ENCODE measurements at regions not wholly inside any gene's neighbourhood (a gene's known extent, or its start where the extent isn't known, plus 50 kb on each side); places are given as distances from the start of the nearest gene placed in this dataset.

- Histone ChIP-seq H3K4me1 (ENCODE audit: control insufficient read depth in 4 of 4, insufficient read depth in 4 of 4, low read length in 3 of 4) (no peaks in the 10 kb centered on the region), H3K9ac (ENCODE audit: low read depth in 1 of 2, low read length in 2 of 2) (no peak overlapping the region), H3K27ac (ENCODE audit: low read depth in 1 of 2, low read length in 2 of 2) (no peak overlapping the region), H3K9me3 (ENCODE audit: control insufficient read depth in 4 of 4, low read length in 3 of 4) (no peaks in the 10 kb centered on the region), H3K36me3 (ENCODE audit: control insufficient read depth in 4 of 4, insufficient read depth in 3 of 4, low read depth in 1 of 4, low read length in 3 of 4) (no peaks in the 10 kb centered on the region), H3K4me3 (ENCODE audit: low read depth in 1 of 3, low read length in 3 of 3) (no peak overlapping the region), H3K27me3 (ENCODE audit: control insufficient read depth in 4 of 4, insufficient read depth in 4 of 4, low read length in 3 of 4) (no peaks in the 10 kb centered on the region)
- TF ChIP-seq RAD21 (IDR thresholded peaks at IDR 0.05) (peak; percentile 90), CTCF (IDR thresholded peaks at IDR 0.05; ENCODE audit: low read depth, low read length, missing input control) (peak; percentile 74), EGR1 (IDR thresholded peaks at IDR 0.05; ENCODE audit: low read depth in 2 of 2) (no peak), ZBTB33 (IDR thresholded peaks at IDR 0.05) (no peak), HNF4A (conservative IDR thresholded peaks at IDR 0.05) (no peak)
- 27% methylated on average over 5 of the region's 5 CpGs for WGBS
- DNase-seq (ENCODE audit: low spot score) = no peak
These were observed 269.9 kb upstream of the PAPPA start for GRCh38 chr9:115883467-115884329.

GRCh38 chr9:115884846-115885245 is 268.7 kb upstream of the PAPPA start:
- DNase-seq (ENCODE audit: low spot score) = no peak
- Histone ChIP-seq H3K27me3 (ENCODE audit: control insufficient read depth in 4 of 4, insufficient read depth in 4 of 4, low read length in 3 of 4) (no peaks in the 10 kb centered on the region), H3K4me1 (ENCODE audit: control insufficient read depth in 4 of 4, insufficient read depth in 4 of 4, low read length in 3 of 4) (no peaks in the 10 kb centered on the region), H3K4me3 (ENCODE audit: low read depth in 1 of 3, low read length in 3 of 3) (no peak overlapping the region), H3K9me3 (ENCODE audit: control insufficient read depth in 4 of 4, low read length in 3 of 4) (no peaks in the 10 kb centered on the region), H3K9ac (ENCODE audit: low read depth in 1 of 2, low read length in 2 of 2) (no peak overlapping the region), H3K36me3 (ENCODE audit: control insufficient read depth in 4 of 4, insufficient read depth in 3 of 4, low read depth in 1 of 4, low read length in 3 of 4) (no peaks in the 10 kb centered on the region), H3K27ac (ENCODE audit: low read depth in 1 of 2, low read length in 2 of 2) (no peak overlapping the region)
- WGBS = 30% methylated on average over 2 of the region's 2 CpGs
- TF ChIP-seq FOXA2 (IDR thresholded peaks at IDR 0.05) = no peak
- TF ChIP-seq MAX (IDR thresholded peaks at IDR 0.05) = no peak
- TF ChIP-seq RXRA (IDR thresholded peaks at IDR 0.05) = no peak

DNA sequence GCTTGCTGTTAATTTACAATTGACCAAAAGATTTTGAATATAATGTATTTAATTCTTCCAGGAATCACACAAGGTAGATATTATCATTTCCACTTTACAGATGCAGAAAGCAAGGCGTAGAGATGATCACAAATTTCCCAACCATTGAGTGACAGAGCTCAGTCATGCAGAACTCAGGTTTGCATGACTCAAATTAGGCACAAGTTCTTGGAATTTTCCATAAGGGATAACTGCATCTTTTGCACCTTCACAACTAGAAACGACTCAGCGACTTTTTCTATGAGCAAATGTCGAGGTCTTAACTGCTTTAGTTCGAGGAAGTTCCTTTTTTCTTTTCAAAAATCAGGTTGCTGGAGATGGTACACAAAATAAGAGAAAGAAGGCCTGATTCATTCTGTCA is 265.5 kb upstream of the PAPPA start:
- Histone ChIP-seq H3K9ac (ENCODE audit: low read depth in 1 of 2, low read length in 2 of 2) (no peak overlapping the region), H3K4me3 (ENCODE audit: low read depth in 1 of 3, low read length in 3 of 3) (no peak overlapping the region), H3K36me3 (ENCODE audit: control insufficient read depth in 4 of 4, insufficient read depth in 3 of 4, low read depth in 1 of 4, low read length in 3 of 4) (no peaks in the 10 kb centered on the region), H3K4me1 (ENCODE audit: control insufficient read depth in 4 of 4, insufficient read depth in 4 of 4, low read length in 3 of 4) (no peaks in the 10 kb centered on the region), H3K27me3 (ENCODE audit: control insufficient read depth in 4 of 4, insufficient read depth in 4 of 4, low read length in 3 of 4) (no peaks in the 10 kb centered on the region), H3K27ac (ENCODE audit: low read depth in 1 of 2, low read length in 2 of 2) (no peak overlapping the region), H3K9me3 (ENCODE audit: control insufficient read depth in 4 of 4, low read length in 3 of 4) (no peaks in the 10 kb centered on the region)
- no peak for DNase-seq (ENCODE audit: low spot score)
- 67% methylated on average over 5 of the region's 5 CpGs for WGBS
- TF ChIP-seq RAD21 (IDR thresholded peaks at IDR 0.05) = no peak
- no peak for TF ChIP-seq JUND (IDR thresholded peaks at IDR 0.05)
- no peak for TF ChIP-seq FOXA2 (IDR thresholded peaks at IDR 0.05)
- no peak for TF ChIP-seq ZBTB33 (IDR thresholded peaks at IDR 0.05)
- TF ChIP-seq EGR1 (IDR thresholded peaks at IDR 0.05; ENCODE audit: low read depth in 2 of 2) = no peak
- TF ChIP-seq RXRA (IDR thresholded peaks at IDR 0.05) = no peak
- TF ChIP-seq NR2F2 (IDR thresholded peaks at IDR 0.05) = no peak
- no peak for TF ChIP-seq FOXA1 (IDR thresholded peaks at IDR 0.05)
- no peak for TF ChIP-seq CTCF (IDR thresholded peaks at IDR 0.05; ENCODE audit: low read depth, low read length, missing input control)
- TF ChIP-seq, protein P1, sequence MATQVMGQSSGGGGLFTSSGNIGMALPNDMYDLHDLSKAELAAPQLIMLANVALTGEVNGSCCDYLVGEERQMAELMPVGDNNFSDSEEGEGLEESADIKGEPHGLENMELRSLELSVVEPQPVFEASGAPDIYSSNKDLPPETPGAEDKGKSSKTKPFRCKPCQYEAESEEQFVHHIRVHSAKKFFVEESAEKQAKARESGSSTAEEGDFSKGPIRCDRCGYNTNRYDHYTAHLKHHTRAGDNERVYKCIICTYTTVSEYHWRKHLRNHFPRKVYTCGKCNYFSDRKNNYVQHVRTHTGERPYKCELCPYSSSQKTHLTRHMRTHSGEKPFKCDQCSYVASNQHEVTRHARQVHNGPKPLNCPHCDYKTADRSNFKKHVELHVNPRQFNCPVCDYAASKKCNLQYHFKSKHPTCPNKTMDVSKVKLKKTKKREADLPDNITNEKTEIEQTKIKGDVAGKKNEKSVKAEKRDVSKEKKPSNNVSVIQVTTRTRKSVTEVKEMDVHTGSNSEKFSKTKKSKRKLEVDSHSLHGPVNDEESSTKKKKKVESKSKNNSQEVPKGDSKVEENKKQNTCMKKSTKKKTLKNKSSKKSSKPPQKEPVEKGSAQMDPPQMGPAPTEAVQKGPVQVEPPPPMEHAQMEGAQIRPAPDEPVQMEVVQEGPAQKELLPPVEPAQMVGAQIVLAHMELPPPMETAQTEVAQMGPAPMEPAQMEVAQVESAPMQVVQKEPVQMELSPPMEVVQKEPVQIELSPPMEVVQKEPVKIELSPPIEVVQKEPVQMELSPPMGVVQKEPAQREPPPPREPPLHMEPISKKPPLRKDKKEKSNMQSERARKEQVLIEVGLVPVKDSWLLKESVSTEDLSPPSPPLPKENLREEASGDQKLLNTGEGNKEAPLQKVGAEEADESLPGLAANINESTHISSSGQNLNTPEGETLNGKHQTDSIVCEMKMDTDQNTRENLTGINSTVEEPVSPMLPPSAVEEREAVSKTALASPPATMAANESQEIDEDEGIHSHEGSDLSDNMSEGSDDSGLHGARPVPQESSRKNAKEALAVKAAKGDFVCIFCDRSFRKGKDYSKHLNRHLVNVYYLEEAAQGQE (IDR thresholded peaks at IDR 0.05) = no peak
- no peak for TF ChIP-seq TAF1 (conservative IDR thresholded peaks at IDR 0.05)
- no peak for TF ChIP-seq MAX (IDR thresholded peaks at IDR 0.05)

Measured in liver (tissue), 8 donors.